HEK293 (cell line): ENCODE measurements at regions not wholly inside any gene's neighbourhood (a gene's known extent, or its start where the extent isn't known, plus 50 kb on each side); places are given as distances from the start of the nearest gene placed in this dataset.

Source experiments
- ATF2 ChIP-seq: fragments of 450-650 bp; formaldehyde crosslinking; IDR thresholded peaks from 2 replicates; pipeline ENCODE4 v1.5.1; 2016; ENCODE audit warnings: missing biosample characterization, missing genetic modification characterization, low read depth
- RBAK ChIP-seq: fragments of 450-650 bp; formaldehyde crosslinking; IDR thresholded peaks from 2 replicates; pipeline ENCODE4 v1.5.1; 2016; ENCODE audit warnings: missing biosample characterization, missing genetic modification characterization
- ZBTB44 ChIP-seq: fragments of 450-650 bp; IDR thresholded peaks from 2 replicates; pipeline ENCODE4 v1.5.1; 2018; ENCODE audit warnings: missing biosample characterization, mild to moderate bottlenecking, missing genetic modification characterization
- ZBTB6 ChIP-seq: fragments of 450-650 bp; formaldehyde crosslinking; IDR thresholded peaks from 2 replicates; pipeline ENCODE4 v1.5.1; 2017; ENCODE audit warnings: missing biosample characterization, missing genetic modification characterization
- ZNF23 ChIP-seq: fragments of 450-650 bp; formaldehyde crosslinking; IDR thresholded peaks from 2 replicates; pipeline ENCODE4 v1.5.1; 2016; ENCODE audit warnings: missing biosample characterization, missing genetic modification characterization, borderline replicate concordance
- ZNF514 ChIP-seq: fragments of 450-650 bp; formaldehyde crosslinking; IDR thresholded peaks from 2 replicates; pipeline ENCODE4 v1.5.1; 2016; ENCODE audit warnings: missing biosample characterization, missing genetic modification characterization
- ZNF530 ChIP-seq: fragments of 450-650 bp; formaldehyde crosslinking; IDR thresholded peaks from 2 replicates; pipeline ENCODE4 v1.5.1; 2016; ENCODE audit warnings: low read depth, missing biosample characterization, missing genetic modification characterization
- ZNF670 ChIP-seq: fragments of 450-650 bp; formaldehyde crosslinking; IDR thresholded peaks from 2 replicates; pipeline ENCODE4 v1.5.1; 2016; ENCODE audit warnings: missing biosample characterization, missing genetic modification characterization, low read depth
- TF ChIP-seq, protein P1 (sequence below): fragments of 450-650 bp; formaldehyde crosslinking; IDR thresholded peaks from 2 replicates; pipeline ENCODE4 v1.5.1; 2017; ENCODE audit warnings: missing biosample characterization, mild to moderate bottlenecking, missing genetic modification characterization, moderate library complexity
- TF ChIP-seq, protein P2 (sequence below): fragments of 450-650 bp; formaldehyde crosslinking; IDR thresholded peaks from 2 replicates; pipeline ENCODE4 v1.5.1; 2016; ENCODE audit warnings: missing biosample characterization, missing genetic modification characterization
- TF ChIP-seq, protein P3 (sequence below): fragments of 450-650 bp; formaldehyde crosslinking; IDR thresholded peaks from 2 replicates; pipeline ENCODE4 v1.5.1; 2016; ENCODE audit warnings: missing biosample characterization, missing genetic modification characterization
- TF ChIP-seq, protein P4 (sequence below): fragments of 450-650 bp; formaldehyde crosslinking; IDR thresholded peaks from 2 replicates; pipeline ENCODE4 v1.5.1; 2017; ENCODE audit warnings: missing biosample characterization, missing genetic modification characterization

DNA sequence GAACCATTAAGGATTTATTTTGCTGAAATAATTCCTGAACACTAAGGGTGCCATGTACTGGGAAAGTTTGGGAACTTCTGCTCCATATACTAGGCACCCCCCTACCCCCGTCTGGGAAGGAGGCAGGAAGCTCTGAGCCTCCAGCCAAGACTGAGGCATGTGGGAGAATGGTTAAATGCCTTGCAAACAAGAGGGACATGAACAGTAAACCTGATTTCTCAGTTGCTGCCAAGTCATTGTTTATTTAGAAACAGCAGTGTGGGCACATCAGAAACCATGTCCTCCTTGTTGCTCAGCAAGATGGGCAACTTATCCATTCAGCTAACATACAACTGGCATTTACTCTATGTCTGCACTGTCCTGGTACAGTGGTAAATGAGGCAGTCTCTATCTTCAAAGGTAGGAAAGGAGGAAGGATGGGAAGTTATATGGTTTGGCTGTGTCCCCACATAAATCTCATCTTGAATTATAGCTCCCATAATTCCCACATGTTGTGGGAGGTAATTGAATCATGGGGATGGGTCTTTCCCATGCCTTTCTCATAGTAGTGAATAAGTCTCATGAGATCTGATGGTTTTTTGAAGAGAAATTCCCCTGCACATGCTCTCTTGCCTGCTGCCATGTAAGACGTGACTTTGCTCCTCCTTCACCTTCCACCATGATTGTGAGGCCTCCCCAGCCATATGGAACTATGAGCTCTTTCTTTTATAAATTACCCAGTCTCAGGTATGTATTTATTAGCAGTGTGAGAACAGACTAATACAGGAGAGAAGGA is 459.1 kb downstream of the MIAT start:
- TF ChIP-seq ZNF514 (tag by site-specific recombination) (no peak), ZBTB6 (tag by site-specific recombination) (no peak), ATF2 (tag by site-specific recombination) (no peak), ZNF23 (tag by site-specific recombination) (no peak), RBAK (no peak), ZNF530 (tag by site-specific recombination) (no peak), ZNF670 (tag by site-specific recombination) (no peak), ZBTB44 (tag by site-specific recombination) (no peak)
- TF ChIP-seq, protein P1, sequence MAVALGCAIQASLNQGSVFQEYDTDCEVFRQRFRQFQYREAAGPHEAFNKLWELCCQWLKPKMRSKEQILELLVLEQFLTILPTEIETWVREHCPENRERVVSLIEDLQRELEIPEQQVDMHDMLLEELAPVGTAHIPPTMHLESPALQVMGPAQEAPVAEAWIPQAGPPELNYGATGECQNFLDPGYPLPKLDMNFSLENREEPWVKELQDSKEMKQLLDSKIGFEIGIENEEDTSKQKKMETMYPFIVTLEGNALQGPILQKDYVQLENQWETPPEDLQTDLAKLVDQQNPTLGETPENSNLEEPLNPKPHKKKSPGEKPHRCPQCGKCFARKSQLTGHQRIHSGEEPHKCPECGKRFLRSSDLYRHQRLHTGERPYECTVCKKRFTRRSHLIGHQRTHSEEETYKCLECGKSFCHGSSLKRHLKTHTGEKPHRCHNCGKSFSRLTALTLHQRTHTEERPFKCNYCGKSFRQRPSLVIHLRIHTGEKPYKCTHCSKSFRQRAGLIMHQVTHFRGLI, result no peak
- TF ChIP-seq, protein P2, sequence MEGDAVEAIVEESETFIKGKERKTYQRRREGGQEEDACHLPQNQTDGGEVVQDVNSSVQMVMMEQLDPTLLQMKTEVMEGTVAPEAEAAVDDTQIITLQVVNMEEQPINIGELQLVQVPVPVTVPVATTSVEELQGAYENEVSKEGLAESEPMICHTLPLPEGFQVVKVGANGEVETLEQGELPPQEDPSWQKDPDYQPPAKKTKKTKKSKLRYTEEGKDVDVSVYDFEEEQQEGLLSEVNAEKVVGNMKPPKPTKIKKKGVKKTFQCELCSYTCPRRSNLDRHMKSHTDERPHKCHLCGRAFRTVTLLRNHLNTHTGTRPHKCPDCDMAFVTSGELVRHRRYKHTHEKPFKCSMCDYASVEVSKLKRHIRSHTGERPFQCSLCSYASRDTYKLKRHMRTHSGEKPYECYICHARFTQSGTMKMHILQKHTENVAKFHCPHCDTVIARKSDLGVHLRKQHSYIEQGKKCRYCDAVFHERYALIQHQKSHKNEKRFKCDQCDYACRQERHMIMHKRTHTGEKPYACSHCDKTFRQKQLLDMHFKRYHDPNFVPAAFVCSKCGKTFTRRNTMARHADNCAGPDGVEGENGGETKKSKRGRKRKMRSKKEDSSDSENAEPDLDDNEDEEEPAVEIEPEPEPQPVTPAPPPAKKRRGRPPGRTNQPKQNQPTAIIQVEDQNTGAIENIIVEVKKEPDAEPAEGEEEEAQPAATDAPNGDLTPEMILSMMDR, result no peak
- TF ChIP-seq, protein P3, sequence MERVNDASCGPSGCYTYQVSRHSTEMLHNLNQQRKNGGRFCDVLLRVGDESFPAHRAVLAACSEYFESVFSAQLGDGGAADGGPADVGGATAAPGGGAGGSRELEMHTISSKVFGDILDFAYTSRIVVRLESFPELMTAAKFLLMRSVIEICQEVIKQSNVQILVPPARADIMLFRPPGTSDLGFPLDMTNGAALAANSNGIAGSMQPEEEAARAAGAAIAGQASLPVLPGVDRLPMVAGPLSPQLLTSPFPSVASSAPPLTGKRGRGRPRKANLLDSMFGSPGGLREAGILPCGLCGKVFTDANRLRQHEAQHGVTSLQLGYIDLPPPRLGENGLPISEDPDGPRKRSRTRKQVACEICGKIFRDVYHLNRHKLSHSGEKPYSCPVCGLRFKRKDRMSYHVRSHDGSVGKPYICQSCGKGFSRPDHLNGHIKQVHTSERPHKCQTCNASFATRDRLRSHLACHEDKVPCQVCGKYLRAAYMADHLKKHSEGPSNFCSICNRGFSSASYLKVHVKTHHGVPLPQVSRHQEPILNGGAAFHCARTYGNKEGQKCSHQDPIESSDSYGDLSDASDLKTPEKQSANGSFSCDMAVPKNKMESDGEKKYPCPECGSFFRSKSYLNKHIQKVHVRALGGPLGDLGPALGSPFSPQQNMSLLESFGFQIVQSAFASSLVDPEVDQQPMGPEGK (tag by site-specific recombination), result no peak
- TF ChIP-seq, protein P4, sequence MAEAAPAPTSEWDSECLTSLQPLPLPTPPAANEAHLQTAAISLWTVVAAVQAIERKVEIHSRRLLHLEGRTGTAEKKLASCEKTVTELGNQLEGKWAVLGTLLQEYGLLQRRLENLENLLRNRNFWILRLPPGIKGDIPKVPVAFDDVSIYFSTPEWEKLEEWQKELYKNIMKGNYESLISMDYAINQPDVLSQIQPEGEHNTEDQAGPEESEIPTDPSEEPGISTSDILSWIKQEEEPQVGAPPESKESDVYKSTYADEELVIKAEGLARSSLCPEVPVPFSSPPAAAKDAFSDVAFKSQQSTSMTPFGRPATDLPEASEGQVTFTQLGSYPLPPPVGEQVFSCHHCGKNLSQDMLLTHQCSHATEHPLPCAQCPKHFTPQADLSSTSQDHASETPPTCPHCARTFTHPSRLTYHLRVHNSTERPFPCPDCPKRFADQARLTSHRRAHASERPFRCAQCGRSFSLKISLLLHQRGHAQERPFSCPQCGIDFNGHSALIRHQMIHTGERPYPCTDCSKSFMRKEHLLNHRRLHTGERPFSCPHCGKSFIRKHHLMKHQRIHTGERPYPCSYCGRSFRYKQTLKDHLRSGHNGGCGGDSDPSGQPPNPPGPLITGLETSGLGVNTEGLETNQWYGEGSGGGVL (tag by site-specific recombination), result no peak
